HG02885 (cell line): ENCODE measurements at regions not wholly inside any gene's neighbourhood (a gene's known extent, or its start where the extent isn't known, plus 50 kb on each side); places are given as distances from the start of the nearest gene placed in this dataset.

Experiments
- ATAC-seq: cut with Tn5 transposase; IDR thresholded peaks from one replicate; pipeline ENCODE4 v1.9.1; 2021; ENCODE audit warnings: mild to moderate bottlenecking; ENCODE audit not compliant: unreplicated experiment, poor library complexity

GRCh38 chr5:3214396-3214795 is 381.2 kb upstream of the IRX1 start:
- ATAC-seq = no peak

- no peak for ATAC-seq
These were observed 382.8 kb upstream of the IRX1 start for GRCh38 chr5:3212869-3213268.

- no peak for ATAC-seq
These were observed 385.1 kb upstream of the IRX1 start for GRCh38 chr5:3210531-3210930.

- ATAC-seq = no peak
These were observed 385.7 kb upstream of the IRX1 start for GRCh38 chr5:3209918-3210317.

- no peak for ATAC-seq
These were observed 393.1 kb upstream of the IRX1 start for GRCh38 chr5:3202570-3202969.

GRCh38 chr5:3201941-3202340 is 393.7 kb upstream of the IRX1 start:
- no peak for ATAC-seq

GRCh38 chr5:3201121-3201520 is 394.5 kb upstream of the IRX1 start:
- no peak for ATAC-seq

GRCh38 chr5:3199962-3200755 is 395.5 kb upstream of the IRX1 start:
- no peak for ATAC-seq

GRCh38 chr5:3198074-3198449 is 397.6 kb upstream of the IRX1 start:
- ATAC-seq = no peak

- no peak for ATAC-seq
These were observed 398.1 kb upstream of the IRX1 start for GRCh38 chr5:3197304-3198073.

GRCh38 chr5:3195994-3196393 is 399.6 kb upstream of the IRX1 start:
- no peak for ATAC-seq

GRCh38 chr5:3194684-3195083 is 400.9 kb upstream of the IRX1 start:
- no peak for ATAC-seq

- no peak for ATAC-seq
These were observed 401.4 kb upstream of the IRX1 start for GRCh38 chr5:3194271-3194670.

- ATAC-seq = no peak
These were observed 404.0 kb upstream of the IRX1 start for GRCh38 chr5:3191585-3191984.

- no peak for ATAC-seq
These were observed 404.7 kb upstream of the IRX1 start for GRCh38 chr5:3190930-3191329.

- no peak for ATAC-seq
These were observed 405.2 kb upstream of the IRX1 start for GRCh38 chr5:3190433-3190832.

- ATAC-seq = no peak
These were observed 407.7 kb upstream of the IRX1 start for GRCh38 chr5:3187771-3188425.

GRCh38 chr5:3186736-3187405 is 408.8 kb upstream of the IRX1 start:
- no peak for ATAC-seq

- no peak for ATAC-seq
These were observed 409.5 kb upstream of the IRX1 start for GRCh38 chr5:3186156-3186555.

GRCh38 chr5:3185488-3185887 is 410.1 kb upstream of the IRX1 start:
- no peak for ATAC-seq
